Neural cell (in vitro differentiated cells): ENCODE measurements at regions not wholly inside any gene's neighbourhood (a gene's known extent, or its start where the extent isn't known, plus 50 kb on each side); places are given as distances from the start of the nearest gene placed in this dataset.

ENCODE experiments used
- H2AFZ ChIP-seq: fragments of 200-600, 300-800 bp; sonication (generic), shearing (Covaris generic); 2 replicates; pipeline ENCODE4 v1.6.0; 2014; ENCODE audit warnings: low read depth, mild to moderate bottlenecking, antibody characterized with exemption, low read length, moderate library complexity
- H3F3A ChIP-seq: fragments of 200-600 bp; shearing (Covaris generic); 2 replicates; pipeline ENCODE4 v1.6.1; 2016; ENCODE audit warnings: mild to moderate bottlenecking, moderate library complexity, mixed read lengths, antibody characterized with exemption, low read length; ENCODE audit not compliant: insufficient read depth, poor library complexity, severe bottlenecking
- H3K27ac ChIP-seq: fragments of 200-600, 300-800 bp; sonication (generic), shearing (Covaris generic); 2 replicates; pipeline ENCODE4 v1.5.1; 2014; ENCODE audit warnings: mild to moderate bottlenecking, low read length, moderate library complexity
- H3K27me3 ChIP-seq: fragments of 300-800, 200-600 bp; sonication (generic), shearing (Covaris generic); 2 replicates; pipeline ENCODE4 v1.6.0; 2014; ENCODE audit warnings: mild to moderate bottlenecking, low read depth, low read length, moderate library complexity; ENCODE audit not compliant: insufficient read depth
- H3K36me3 ChIP-seq: fragments of 300-800, 200-600 bp; sonication (generic), shearing (Covaris generic); 2 replicates; pipeline ENCODE4 v1.5.1; 2014; ENCODE audit warnings: mild to moderate bottlenecking, antibody characterized with exemption, low read length, moderate library complexity; ENCODE audit not compliant: insufficient read depth
- H3K4me2 ChIP-seq: fragments of 300-800, 200-600 bp; sonication (generic), shearing (Covaris generic); 2 replicates; pipeline ENCODE4 v1.6.0; 2014; ENCODE audit warnings: mild to moderate bottlenecking, low read length
- H3K4me3 ChIP-seq: fragments of 300-800, 200-600 bp; sonication (generic), shearing (Covaris generic); 2 replicates; pipeline ENCODE4 v1.5.1; 2014; ENCODE audit warnings: mild to moderate bottlenecking, low read length, moderate library complexity
- H3K79me2 ChIP-seq: fragments of 200-600 bp; shearing (Covaris generic); replicated peaks from 2 replicates; pipeline ENCODE4 v1.6.0; 2014; ENCODE audit warnings: mild to moderate bottlenecking, low read length, moderate library complexity; ENCODE audit not compliant: insufficient read depth
- H3K9ac ChIP-seq: fragments of 300-800, 200-600 bp; sonication (generic), shearing (Covaris generic); 2 replicates; pipeline ENCODE4 v1.6.1; 2016; ENCODE audit warnings: mild to moderate bottlenecking, low read length, mixed read lengths
- H3K9me2 ChIP-seq: fragments of 200-600 bp; shearing (Covaris generic); 2 replicates; pipeline ENCODE4 v1.6.1; 2016; ENCODE audit warnings: mild to moderate bottlenecking, low read length, mixed read lengths; ENCODE audit not compliant: insufficient read depth
- H3K9me3 ChIP-seq: fragments of 200-600, 300-800 bp; sonication (generic), shearing (Covaris generic); 2 replicates; pipeline ENCODE4 v1.6.1; 2016; ENCODE audit warnings: mild to moderate bottlenecking, mixed run types, low read length, moderate library complexity, mixed read lengths
- H4K20me1 ChIP-seq: fragments of 200-600 bp; shearing (Covaris generic); 2 replicates; pipeline ENCODE4 v1.6.1; 2016; ENCODE audit warnings: mild to moderate bottlenecking, mixed run types; ENCODE audit not compliant: insufficient read depth
- CTCF ChIP-seq: fragments of 450-650 bp; IDR thresholded peaks from 2 replicates; pipeline ENCODE4 v1.5.1; 2014; ENCODE audit warnings: antibody characterized with exemption, mild to moderate bottlenecking, moderate library complexity; ENCODE audit not compliant: poor library complexity, severe bottlenecking
- EP300 ChIP-seq: fragments of 450-650 bp; conservative IDR thresholded peaks from 2 replicates; pipeline ENCODE4 v1.6.1; 2014; ENCODE audit warnings: antibody characterized with exemption, mild to moderate bottlenecking, moderate library complexity; ENCODE audit not compliant: poor library complexity, severe bottlenecking
- EZH2 ChIP-seq: fragments of 200-600, 300-800 bp; shearing (Covaris generic), sonication (generic); IDR thresholded peaks from 2 replicates; pipeline ENCODE4 v1.6.1; 2014; ENCODE audit warnings: antibody characterized with exemption, low read length, borderline replicate concordance, mild to moderate bottlenecking; ENCODE audit not compliant: insufficient read depth, poor library complexity, severe bottlenecking
- MXI1 ChIP-seq: fragments of 450-650 bp; conservative IDR thresholded peaks from 2 replicates; pipeline ENCODE4 v1.6.1; 2014; ENCODE audit warnings: antibody characterized with exemption, mild to moderate bottlenecking; ENCODE audit not compliant: poor library complexity, severe bottlenecking
- POLR2AphosphoS5 ChIP-seq: IDR thresholded peaks from 2 replicates; pipeline ENCODE4 v1.6.1; 2012
- RAD21 ChIP-seq: fragments of 450-650 bp; conservative IDR thresholded peaks from 2 replicates; pipeline ENCODE4 v1.6.1; 2014; ENCODE audit warnings: antibody characterized with exemption, mild to moderate bottlenecking, moderate library complexity
- REST ChIP-seq: IDR thresholded peaks from 2 replicates; pipeline ENCODE4 v1.6.1; 2012; ENCODE audit warnings: borderline replicate concordance
- SMC3 ChIP-seq: fragments of 450-650 bp; conservative IDR thresholded peaks from 2 replicates; pipeline ENCODE4 v1.6.1; 2014; ENCODE audit warnings: antibody characterized with exemption, mild to moderate bottlenecking, moderate library complexity; ENCODE audit not compliant: poor library complexity
- TAF1 ChIP-seq: IDR thresholded peaks from 2 replicates; pipeline ENCODE4 v1.6.1; 2012; ENCODE audit warnings: low read depth

- Histone ChIP-seq H2AFZ (no peak overlapping the region), H3K4me2 (no peak overlapping the region), H3K79me2 (no peaks in the 10 kb centered on the region), H3K9me3 (no peaks in the 10 kb centered on the region), H3K36me3 (no peaks in the 10 kb centered on the region), H3K27ac (no peak overlapping the region), H3K9me2 (no peaks in the 10 kb centered on the region), H3F3A (no peaks in the 10 kb centered on the region), H3K9ac (no peak overlapping the region), H3K27me3 (no peaks in the 10 kb centered on the region), H4K20me1 (no peaks in the 10 kb centered on the region), H3K4me3 (no peak overlapping the region)
- no peak for TF ChIP-seq CTCF
- TF ChIP-seq POLR2AphosphoS5: no peak
- TF ChIP-seq RAD21: no peak
- TF ChIP-seq EP300: no peak
These were observed 294.2 kb upstream of the SYNCRIP start for GRCh38 chr6:85936916-85937315.

- H3K4me2 ChIP-seq: no peak overlapping the region
- H3F3A ChIP-seq: no peaks in the 10 kb centered on the region
- TF ChIP-seq EZH2 (no peak), CTCF (peak; percentile 95), TAF1 (no peak), POLR2AphosphoS5 (no peak), RAD21 (peak; percentile 98), REST (no peak), SMC3 (peak; percentile 96), EP300 (no peak), MXI1 (no peak)
- no peak overlapping the region for H3K27ac ChIP-seq
- H3K79me2 ChIP-seq: no peaks in the 10 kb centered on the region
- no peaks in the 10 kb centered on the region for H3K9me3 ChIP-seq
- no peaks in the 10 kb centered on the region for H4K20me1 ChIP-seq
- H3K9ac ChIP-seq: no peak overlapping the region
- H2AFZ ChIP-seq: no peak overlapping the region
- H3K27me3 ChIP-seq: no peaks in the 10 kb centered on the region
- no peaks in the 10 kb centered on the region for H3K36me3 ChIP-seq
- no peaks in the 10 kb centered on the region for H3K9me2 ChIP-seq
- H3K4me3 ChIP-seq: no peak overlapping the region
These were observed 280.3 kb upstream of the SYNCRIP start for GRCh38 chr6:85923013-85923430.
